ENCODE measurements at regions not wholly inside any gene's neighbourhood (a gene's known extent, or its start where the extent isn't known, plus 50 kb on each side); places are given as distances from the start of the nearest gene placed in this dataset.

- no peak for DNase-seq (ENCODE audit: low read depth, low spot score)
Measured at GRCh38 chr4:178693816-178694215, 1251.6 kb upstream of the AGA start.

DNA sequence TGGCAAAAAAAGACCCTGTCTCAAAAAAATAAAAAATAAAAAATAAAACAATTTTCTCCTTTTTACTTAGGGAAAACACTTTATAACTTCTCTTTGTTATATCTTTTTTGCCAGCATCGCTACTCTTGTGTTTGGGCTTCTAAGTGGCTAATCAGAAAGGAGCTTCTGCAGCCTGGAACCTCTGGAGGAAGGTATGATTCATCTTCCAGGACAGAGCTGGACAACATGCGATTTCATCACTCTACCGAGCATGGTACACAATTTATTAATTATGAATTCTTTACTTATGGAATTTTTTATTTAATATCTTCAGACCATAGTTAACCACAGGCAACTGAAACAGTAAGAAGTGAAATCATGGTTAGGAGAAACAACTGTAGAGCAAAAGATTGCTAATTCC lies 1254.3 kb upstream of the AGA start:
- TF ChIP-seq SUZ12 (IDR thresholded peaks at IDR 0.05; ENCODE audit: extremely low read depth, insufficient read depth, insufficient read length) (no peak), ZNF274 (IDR thresholded peaks at IDR 0.05; ENCODE audit: low read depth, low read length) (no peak), YY1 (IDR thresholded peaks at IDR 0.05; ENCODE audit: insufficient read depth, insufficient read length) (no peak)

More at GRCh38 chr4:178693816-178694215, 1251.6 kb upstream of the AGA start:
- H3K9ac ChIP-seq (ENCODE audit: insufficient read length, low read depth): no peak overlapping the region
- H3K36me3 ChIP-seq (ENCODE audit: insufficient read depth, insufficient read length, low read length): no peaks in the 10 kb centered on the region
- no peaks in the 10 kb centered on the region for H3K27me3 ChIP-seq (ENCODE audit: insufficient read depth, insufficient read length)
- no peaks in the 10 kb centered on the region for H3K9me3 ChIP-seq (ENCODE audit: insufficient read depth, low read length)
- no peak overlapping the region for H3K4me3 ChIP-seq (ENCODE audit: insufficient read length, low read depth)
- TF ChIP-seq ZNF274 (IDR thresholded peaks at IDR 0.05; ENCODE audit: low read depth, low read length) (no peak), SUZ12 (IDR thresholded peaks at IDR 0.05; ENCODE audit: extremely low read depth, insufficient read depth, insufficient read length) (no peak), YY1 (IDR thresholded peaks at IDR 0.05; ENCODE audit: insufficient read depth, insufficient read length) (no peak)
- H3K4me1 ChIP-seq (ENCODE audit: insufficient read depth, insufficient read length): no peaks in the 10 kb centered on the region

DNA sequence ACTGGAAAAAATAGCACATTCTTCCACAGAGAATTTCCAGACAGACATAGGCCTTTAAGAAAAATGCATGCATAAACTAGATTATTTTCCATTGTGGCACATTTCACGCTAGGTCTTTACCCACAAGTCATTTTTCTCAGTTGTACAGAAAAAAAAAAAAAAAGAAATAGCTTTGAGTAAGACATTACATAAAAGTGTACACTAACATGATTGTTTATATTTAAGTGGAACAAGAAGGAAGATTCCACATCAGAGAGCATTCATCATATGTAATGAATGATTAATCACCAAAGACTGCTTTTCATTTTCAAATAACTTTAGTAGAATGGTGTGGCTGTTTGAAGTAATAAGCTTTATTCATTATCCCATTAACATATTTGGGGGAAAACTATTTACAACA lies 1270.2 kb upstream of the AGA start:
- no peak for TF ChIP-seq SUZ12 (IDR thresholded peaks at IDR 0.05; ENCODE audit: extremely low read depth, insufficient read depth, insufficient read length)
- TF ChIP-seq ZNF274 (IDR thresholded peaks at IDR 0.05; ENCODE audit: low read depth, low read length): no peak
- TF ChIP-seq YY1 (IDR thresholded peaks at IDR 0.05; ENCODE audit: insufficient read depth, insufficient read length): no peak
- no peaks in the 10 kb centered on the region for H3K4me1 ChIP-seq (ENCODE audit: insufficient read depth, insufficient read length)

More for the DNA sequence above, 1254.3 kb upstream of the AGA start:
- H3K9ac ChIP-seq (ENCODE audit: insufficient read length, low read depth): no peak overlapping the region
- no peak overlapping the region for H3K4me3 ChIP-seq (ENCODE audit: insufficient read length, low read depth)
- H3K27me3 ChIP-seq (ENCODE audit: insufficient read depth, insufficient read length): no peaks in the 10 kb centered on the region
- H3K36me3 ChIP-seq (ENCODE audit: insufficient read depth, insufficient read length, low read length): no peaks in the 10 kb centered on the region
- H3K9me3 ChIP-seq (ENCODE audit: insufficient read depth, low read length): no peaks in the 10 kb centered on the region
- H3K4me1 ChIP-seq (ENCODE audit: insufficient read depth, insufficient read length): no peaks in the 10 kb centered on the region
- DNase-seq (ENCODE audit: low read depth, low spot score): no peak

DNA sequence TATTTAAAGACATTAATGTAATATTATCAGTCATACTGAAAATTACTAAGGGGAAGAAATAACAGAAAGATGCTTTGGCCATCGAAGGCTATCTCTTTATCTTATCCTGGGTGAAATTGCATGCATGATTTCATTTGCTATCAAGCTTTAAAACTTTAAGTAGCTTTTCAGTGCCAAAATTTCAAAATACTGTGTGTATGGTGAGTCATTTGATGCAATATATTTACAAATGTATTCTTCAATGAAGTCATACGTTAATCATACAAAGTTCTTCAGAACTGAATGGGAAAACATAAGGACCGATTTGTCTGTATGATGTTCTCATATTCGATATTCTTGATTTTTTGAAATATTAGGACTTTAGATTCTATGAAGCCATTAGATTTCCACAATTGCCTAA lies 1295.8 kb upstream of the AGA start:
- Histone ChIP-seq H3K36me3 (ENCODE audit: insufficient read depth, insufficient read length, low read length) (no peaks in the 10 kb centered on the region), H3K9me3 (ENCODE audit: insufficient read depth, low read length) (no peaks in the 10 kb centered on the region), H3K27me3 (ENCODE audit: insufficient read depth, insufficient read length) (no peaks in the 10 kb centered on the region), H3K4me1 (ENCODE audit: insufficient read depth, insufficient read length) (no peaks in the 10 kb centered on the region), H3K4me3 (ENCODE audit: insufficient read length, low read depth) (no peak overlapping the region), H3K9ac (ENCODE audit: insufficient read length, low read depth) (no peak overlapping the region)
- TF ChIP-seq SUZ12 (IDR thresholded peaks at IDR 0.05; ENCODE audit: extremely low read depth, insufficient read depth, insufficient read length) (no peak), ZNF274 (IDR thresholded peaks at IDR 0.05; ENCODE audit: low read depth, low read length) (no peak), YY1 (IDR thresholded peaks at IDR 0.05; ENCODE audit: insufficient read depth, insufficient read length) (no peak)
- no peak for DNase-seq (ENCODE audit: low read depth, low spot score)

More for the DNA sequence above, 1270.2 kb upstream of the AGA start:
- no peaks in the 10 kb centered on the region for H3K27me3 ChIP-seq (ENCODE audit: insufficient read depth, insufficient read length)
- no peaks in the 10 kb centered on the region for H3K36me3 ChIP-seq (ENCODE audit: insufficient read depth, insufficient read length, low read length)
- no peaks in the 10 kb centered on the region for H3K9me3 ChIP-seq (ENCODE audit: insufficient read depth, low read length)
- no peak for DNase-seq (ENCODE audit: low read depth, low spot score)
- no peak overlapping the region for H3K9ac ChIP-seq (ENCODE audit: insufficient read length, low read depth)
- no peak overlapping the region for H3K4me3 ChIP-seq (ENCODE audit: insufficient read length, low read depth)

DNA sequence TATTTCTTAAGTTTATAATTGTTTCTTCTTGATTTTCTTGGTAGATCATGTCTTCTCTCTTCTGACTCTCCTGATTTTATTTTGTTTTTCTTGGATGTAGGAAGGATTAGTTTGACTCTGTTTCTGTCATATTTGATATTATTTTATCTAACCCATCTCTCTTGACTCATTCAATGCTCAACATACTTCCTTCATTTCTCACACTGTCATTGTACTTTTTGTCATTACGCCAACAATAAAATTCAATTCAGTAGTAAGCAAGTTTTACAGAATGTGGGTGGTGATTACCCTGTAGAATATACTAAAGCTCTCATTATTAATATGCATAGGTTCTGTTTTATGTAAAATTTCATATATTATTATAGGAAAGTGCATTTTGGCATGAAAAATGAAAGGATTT lies 1303.0 kb upstream of the AGA start:
- Histone ChIP-seq H3K9ac (ENCODE audit: insufficient read length, low read depth) (no peak overlapping the region), H3K27me3 (ENCODE audit: insufficient read depth, insufficient read length) (no peaks in the 10 kb centered on the region), H3K4me3 (ENCODE audit: insufficient read length, low read depth) (no peak overlapping the region), H3K4me1 (ENCODE audit: insufficient read depth, insufficient read length) (no peaks in the 10 kb centered on the region), H3K36me3 (ENCODE audit: insufficient read depth, insufficient read length, low read length) (no peaks in the 10 kb centered on the region), H3K9me3 (ENCODE audit: insufficient read depth, low read length) (no peaks in the 10 kb centered on the region)
- DNase-seq (ENCODE audit: low read depth, low spot score): no peak
- no peak for TF ChIP-seq ZNF274 (IDR thresholded peaks at IDR 0.05; ENCODE audit: low read depth, low read length)
- TF ChIP-seq SUZ12 (IDR thresholded peaks at IDR 0.05; ENCODE audit: extremely low read depth, insufficient read depth, insufficient read length): no peak
- TF ChIP-seq YY1 (IDR thresholded peaks at IDR 0.05; ENCODE audit: insufficient read depth, insufficient read length): no peak

- peak; percentile 39 for DNase-seq (ENCODE audit: low read depth, low spot score)
- Histone ChIP-seq H3K4me1 (ENCODE audit: insufficient read depth, insufficient read length) (no peaks in the 10 kb centered on the region), H3K9ac (ENCODE audit: insufficient read length, low read depth) (no peak overlapping the region), H3K36me3 (ENCODE audit: insufficient read depth, insufficient read length, low read length) (no peaks in the 10 kb centered on the region), H3K4me3 (ENCODE audit: insufficient read length, low read depth) (no peak overlapping the region), H3K27me3 (ENCODE audit: insufficient read depth, insufficient read length) (no peaks in the 10 kb centered on the region), H3K9me3 (ENCODE audit: insufficient read depth, low read length) (no peaks in the 10 kb centered on the region)
- no peak for TF ChIP-seq YY1 (IDR thresholded peaks at IDR 0.05; ENCODE audit: insufficient read depth, insufficient read length)
- TF ChIP-seq ZNF274 (IDR thresholded peaks at IDR 0.05; ENCODE audit: low read depth, low read length): no peak
- no peak for TF ChIP-seq SUZ12 (IDR thresholded peaks at IDR 0.05; ENCODE audit: extremely low read depth, insufficient read depth, insufficient read length)
Measured at GRCh38 chr4:178752954-178753525, 1310.8 kb upstream of the AGA start.

DNA sequence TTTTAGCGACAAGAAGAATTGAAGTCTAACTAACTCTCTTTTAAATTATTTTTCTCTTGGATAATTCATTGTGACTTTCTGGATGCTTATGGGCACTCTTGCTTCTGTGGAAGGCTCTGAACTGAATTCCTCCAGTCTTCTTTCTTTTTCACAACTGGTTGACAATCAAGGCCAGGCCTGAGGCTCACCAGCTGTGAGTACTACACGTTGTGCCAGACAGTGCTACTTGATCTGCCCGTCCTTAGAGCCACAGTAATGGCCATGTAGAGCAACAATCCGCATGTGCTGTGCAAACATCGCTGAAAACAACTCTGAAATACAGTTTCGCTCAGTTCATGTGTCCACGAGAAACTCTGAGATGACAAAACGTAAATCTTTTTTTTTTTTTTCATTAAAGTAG lies 1336.3 kb upstream of the AGA start:
- Histone ChIP-seq H3K4me1 (ENCODE audit: insufficient read depth, insufficient read length) (no peaks in the 10 kb centered on the region), H3K9ac (ENCODE audit: insufficient read length, low read depth) (no peak overlapping the region), H3K9me3 (ENCODE audit: insufficient read depth, low read length) (no peaks in the 10 kb centered on the region), H3K4me3 (ENCODE audit: insufficient read length, low read depth) (no peak overlapping the region), H3K27me3 (ENCODE audit: insufficient read depth, insufficient read length) (no peaks in the 10 kb centered on the region), H3K36me3 (ENCODE audit: insufficient read depth, insufficient read length, low read length) (no peaks in the 10 kb centered on the region)
- no peak for TF ChIP-seq YY1 (IDR thresholded peaks at IDR 0.05; ENCODE audit: insufficient read depth, insufficient read length)
- no peak for DNase-seq (ENCODE audit: low read depth, low spot score)

All from NT2/D1 (cell line).